ENCODE measurements at regions not wholly inside any gene's neighbourhood (a gene's known extent, or its start where the extent isn't known, plus 50 kb on each side); places are given as distances from the start of the nearest gene placed in this dataset.

DNA sequence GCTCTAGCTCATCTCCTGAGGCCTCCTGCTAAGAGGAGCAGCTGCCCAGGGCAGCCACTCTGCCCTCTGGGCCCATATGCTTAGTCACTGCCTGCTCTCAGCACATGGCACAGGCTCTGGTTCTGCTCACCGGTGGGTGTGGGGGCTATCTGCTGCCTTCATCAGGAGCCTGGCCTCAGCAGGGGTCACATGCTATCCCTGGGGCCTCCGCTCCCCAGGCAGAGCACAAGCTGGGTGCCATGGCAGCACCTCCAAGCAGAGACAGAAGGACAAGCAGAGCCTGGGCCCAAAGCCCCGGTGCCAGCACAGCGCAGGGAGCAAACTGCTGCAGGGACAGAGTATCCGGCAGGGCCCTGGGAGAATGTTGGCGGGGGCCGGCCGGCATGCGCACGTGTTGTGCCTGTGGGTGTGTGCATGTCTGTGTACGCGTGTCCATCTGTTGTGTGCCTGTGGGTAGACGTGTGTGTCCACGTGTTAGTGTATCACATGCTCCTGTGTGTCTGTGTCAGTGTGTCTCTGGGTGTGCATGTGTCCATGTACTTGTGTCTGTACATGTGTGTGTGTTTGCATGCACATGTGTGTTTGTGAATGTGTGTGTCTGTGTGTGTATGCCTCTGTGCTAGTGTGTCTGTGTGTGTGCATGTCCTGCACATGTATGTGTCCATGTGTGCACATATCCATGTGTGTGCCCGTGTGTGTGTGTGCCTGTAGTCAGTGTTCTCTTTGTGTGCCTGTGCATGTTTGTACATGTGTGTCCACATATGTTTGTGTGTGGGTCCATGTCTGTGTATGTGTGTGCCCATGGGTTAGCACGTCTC lies 326.9 kb downstream of the TMEM121 start:
- H3K9ac ChIP-seq (ENCODE audit: low read length) = no peak overlapping the region
- peak; percentile 41 for DNase-seq
- Mint-ChIP-seq H3K4me1 (peaks cover 52% of the 10 kb centered on the region), H3K27me3 (no peaks in the 10 kb centered on the region), H3K4me3 (peak overlapping the region; percentile 98), H3K9me3 (ENCODE audit: insufficient read depth) (no peaks in the 10 kb centered on the region), H3K27ac (peak overlapping the region; percentile 98)
- peaks cover 81% of the 10 kb centered on the region for H4K20me1 ChIP-seq (ENCODE audit: control insufficient read depth, insufficient read depth, low read length, poor library complexity, severe bottlenecking)
- H3K27me3 ChIP-seq (replicated peaks in 1 of 4; ENCODE audit: control extremely low read depth in 1 of 4, control insufficient read depth in 3 of 4, insufficient read depth in 4 of 4, low read length in 3 of 4) = no peaks in the 10 kb centered on the region
- peak; percentile 1 for ATAC-seq (ENCODE audit: low read depth)
- intact Hi-C loops (cut with micrococcal nuclease) = loop anchor here (10.0 kb wide), 1 partner anchor 168 kb away; no protein-coding TSS in a partner anchor
- H3K36me3 ChIP-seq (replicated peaks in 1 of 2; ENCODE audit: control extremely low read depth in 1 of 2, control insufficient read depth in 1 of 2, extremely low read depth in 1 of 2, insufficient read depth in 2 of 2, low read length in 1 of 2) = peaks cover 3 to 84% of the 10 kb centered on the region in 2 experiments
- peaks cover 8 to 51% of the 10 kb centered on the region in 2 donors for H3K4me1 ChIP-seq (ENCODE audit: control insufficient read depth in 2 of 2, insufficient read depth in 2 of 2, low read length in 2 of 2)
- peak overlapping the region in 1 of 5 experiments; percentile 15 for H3K4me3 ChIP-seq (ENCODE audit: control extremely low read depth in 1 of 5, extremely low read depth in 1 of 5, insufficient read depth in 1 of 5, low read depth in 2 of 5, low read length in 4 of 5)
- H3K4me2 ChIP-seq (replicated peaks; ENCODE audit: low read depth, low read length, poor library complexity, severe bottlenecking) = peak overlapping the region; percentile 72
- CTCF ChIA-PET = no interaction called here
- peak overlapping the region; percentile 57 to 94 for H3K27ac ChIP-seq (ENCODE audit: low read length in 2 of 2)
- WGBS (ENCODE audit: insufficient coverage) = 84% methylated on average over 16 of the region's 16 CpGs
- TF ChIP-seq, protein P1, sequence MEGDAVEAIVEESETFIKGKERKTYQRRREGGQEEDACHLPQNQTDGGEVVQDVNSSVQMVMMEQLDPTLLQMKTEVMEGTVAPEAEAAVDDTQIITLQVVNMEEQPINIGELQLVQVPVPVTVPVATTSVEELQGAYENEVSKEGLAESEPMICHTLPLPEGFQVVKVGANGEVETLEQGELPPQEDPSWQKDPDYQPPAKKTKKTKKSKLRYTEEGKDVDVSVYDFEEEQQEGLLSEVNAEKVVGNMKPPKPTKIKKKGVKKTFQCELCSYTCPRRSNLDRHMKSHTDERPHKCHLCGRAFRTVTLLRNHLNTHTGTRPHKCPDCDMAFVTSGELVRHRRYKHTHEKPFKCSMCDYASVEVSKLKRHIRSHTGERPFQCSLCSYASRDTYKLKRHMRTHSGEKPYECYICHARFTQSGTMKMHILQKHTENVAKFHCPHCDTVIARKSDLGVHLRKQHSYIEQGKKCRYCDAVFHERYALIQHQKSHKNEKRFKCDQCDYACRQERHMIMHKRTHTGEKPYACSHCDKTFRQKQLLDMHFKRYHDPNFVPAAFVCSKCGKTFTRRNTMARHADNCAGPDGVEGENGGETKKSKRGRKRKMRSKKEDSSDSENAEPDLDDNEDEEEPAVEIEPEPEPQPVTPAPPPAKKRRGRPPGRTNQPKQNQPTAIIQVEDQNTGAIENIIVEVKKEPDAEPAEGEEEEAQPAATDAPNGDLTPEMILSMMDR (IDR thresholded peaks at IDR 0.05) = no peak
- TF ChIP-seq EZH2 (IDR thresholded peaks at IDR 0.05; ENCODE audit: borderline replicate concordance, insufficient read depth, low read depth, low read length, poor library complexity, severe bottlenecking) = no peak
- peaks cover 39% of the 10 kb centered on the region for H3K79me2 ChIP-seq (ENCODE audit: control insufficient read depth, insufficient read depth, low read length)
- peaks cover 0 to 18% (median 0%) of the 10 kb centered on the region in 3 donors for H3K9me3 ChIP-seq (ENCODE audit: control extremely low read depth in 1 of 3, control insufficient read depth in 2 of 3, insufficient read depth in 1 of 3, low read length in 2 of 3)
- POLR2A ChIA-PET = interaction anchor here (0.5 to 2.5 kb wide), 9 partner anchors 9 to 297 kb away, joined by 3 to 12 read pairs (median 3); no protein-coding TSS in a partner anchor
- H2AFZ ChIP-seq (ENCODE audit: insufficient read depth, low read depth, low read length, poor library complexity, severe bottlenecking) = no peak overlapping the region
